HuH-7 (cell line): ENCODE measurements at regions not wholly inside any gene's neighbourhood (a gene's known extent, or its start where the extent isn't known, plus 50 kb on each side); places are given as distances from the start of the nearest gene placed in this dataset.

ENCODE experiments used
- DNase-seq: peaks from one replicate; pipeline ENCODE4 v3.0.0; 2011; ENCODE audit warnings: low spot score

GRCh38 chr16:5845046-5845445 is 747.5 kb upstream of the EEF2KMT start:
- DNase-seq, result no peak

GRCh38 chr16:5841974-5842373 is 744.4 kb upstream of the EEF2KMT start:
- DNase-seq, result no peak

- no peak for DNase-seq
Measured at GRCh38 chr16:5838725-5839124, 741.1 kb upstream of the EEF2KMT start.

- DNase-seq, result no peak
Measured at GRCh38 chr16:5838071-5838470, 740.5 kb upstream of the EEF2KMT start.

GRCh38 chr16:5837007-5837670 is 739.5 kb upstream of the EEF2KMT start:
- DNase-seq, result no peak

GRCh38 chr16:5835876-5836275 is 738.3 kb upstream of the EEF2KMT start:
- no peak for DNase-seq

GRCh38 chr16:5826332-5826731 is 728.7 kb upstream of the EEF2KMT start:
- no peak for DNase-seq

GRCh38 chr16:5820472-5820871 is 722.9 kb upstream of the EEF2KMT start:
- DNase-seq, result no peak

GRCh38 chr16:5815570-5816237 is 718.1 kb upstream of the EEF2KMT start:
- DNase-seq, result no peak

GRCh38 chr16:5801396-5801795 is 703.8 kb upstream of the EEF2KMT start:
- DNase-seq, result no peak

GRCh38 chr16:5793556-5793955 is 696.0 kb upstream of the EEF2KMT start:
- no peak for DNase-seq

GRCh38 chr16:5791011-5791657 is 693.5 kb upstream of the EEF2KMT start:
- DNase-seq, result no peak

- no peak for DNase-seq
Measured at GRCh38 chr16:5790512-5790911, 692.9 kb upstream of the EEF2KMT start.

- DNase-seq, result no peak
Measured at GRCh38 chr16:5789033-5789432, 691.4 kb upstream of the EEF2KMT start.

GRCh38 chr16:5781436-5781835 is 683.8 kb upstream of the EEF2KMT start:
- DNase-seq, result no peak

- DNase-seq, result no peak
Measured at GRCh38 chr16:5776876-5777275, 679.3 kb upstream of the EEF2KMT start.

GRCh38 chr16:5775916-5776315 is 678.3 kb upstream of the EEF2KMT start:
- no peak for DNase-seq

GRCh38 chr16:5770118-5770517 is 672.5 kb upstream of the EEF2KMT start:
- no peak for DNase-seq

GRCh38 chr16:5769513-5769912 is 671.9 kb upstream of the EEF2KMT start:
- no peak for DNase-seq

- no peak for DNase-seq
Measured at GRCh38 chr16:5768445-5768844, 670.9 kb upstream of the EEF2KMT start.

- no peak for DNase-seq
Measured at GRCh38 chr16:5763176-5763575, 665.6 kb upstream of the EEF2KMT start.

- no peak for DNase-seq
Measured at GRCh38 chr16:5762362-5762761, 664.8 kb upstream of the EEF2KMT start.

- DNase-seq, result no peak
Measured at GRCh38 chr16:5761592-5761991, 664.0 kb upstream of the EEF2KMT start.

GRCh38 chr16:5758281-5758680 is 660.7 kb upstream of the EEF2KMT start:
- no peak for DNase-seq
